Neural cell (in vitro differentiated cells): ENCODE measurements at regions not wholly inside any gene's neighbourhood (a gene's known extent, or its start where the extent isn't known, plus 50 kb on each side); places are given as distances from the start of the nearest gene placed in this dataset.

Source experiments
- H2AFZ ChIP-seq: fragments of 200-600, 300-800 bp; sonication (generic), shearing (Covaris generic); 2 replicates; pipeline ENCODE4 v1.6.0; 2014; ENCODE audit warnings: low read depth, mild to moderate bottlenecking, antibody characterized with exemption, low read length, moderate library complexity
- H3F3A ChIP-seq: fragments of 200-600 bp; shearing (Covaris generic); 2 replicates; pipeline ENCODE4 v1.6.1; 2016; ENCODE audit warnings: mild to moderate bottlenecking, moderate library complexity, mixed read lengths, antibody characterized with exemption, low read length; ENCODE audit not compliant: insufficient read depth, poor library complexity, severe bottlenecking
- H3K27ac ChIP-seq: fragments of 200-600, 300-800 bp; sonication (generic), shearing (Covaris generic); 2 replicates; pipeline ENCODE4 v1.5.1; 2014; ENCODE audit warnings: mild to moderate bottlenecking, low read length, moderate library complexity
- H3K27me3 ChIP-seq: fragments of 300-800, 200-600 bp; sonication (generic), shearing (Covaris generic); 2 replicates; pipeline ENCODE4 v1.6.0; 2014; ENCODE audit warnings: mild to moderate bottlenecking, low read depth, low read length, moderate library complexity; ENCODE audit not compliant: insufficient read depth
- H3K36me3 ChIP-seq: fragments of 300-800, 200-600 bp; sonication (generic), shearing (Covaris generic); 2 replicates; pipeline ENCODE4 v1.5.1; 2014; ENCODE audit warnings: mild to moderate bottlenecking, antibody characterized with exemption, low read length, moderate library complexity; ENCODE audit not compliant: insufficient read depth
- H3K4me2 ChIP-seq: fragments of 300-800, 200-600 bp; sonication (generic), shearing (Covaris generic); 2 replicates; pipeline ENCODE4 v1.6.0; 2014; ENCODE audit warnings: mild to moderate bottlenecking, low read length
- H3K4me3 ChIP-seq: fragments of 300-800, 200-600 bp; sonication (generic), shearing (Covaris generic); 2 replicates; pipeline ENCODE4 v1.5.1; 2014; ENCODE audit warnings: mild to moderate bottlenecking, low read length, moderate library complexity
- H3K79me2 ChIP-seq: fragments of 200-600 bp; shearing (Covaris generic); replicated peaks from 2 replicates; pipeline ENCODE4 v1.6.0; 2014; ENCODE audit warnings: mild to moderate bottlenecking, low read length, moderate library complexity; ENCODE audit not compliant: insufficient read depth
- H3K9ac ChIP-seq: fragments of 300-800, 200-600 bp; sonication (generic), shearing (Covaris generic); 2 replicates; pipeline ENCODE4 v1.6.1; 2016; ENCODE audit warnings: mild to moderate bottlenecking, low read length, mixed read lengths
- H3K9me2 ChIP-seq: fragments of 200-600 bp; shearing (Covaris generic); 2 replicates; pipeline ENCODE4 v1.6.1; 2016; ENCODE audit warnings: mild to moderate bottlenecking, low read length, mixed read lengths; ENCODE audit not compliant: insufficient read depth
- H3K9me3 ChIP-seq: fragments of 200-600, 300-800 bp; sonication (generic), shearing (Covaris generic); 2 replicates; pipeline ENCODE4 v1.6.1; 2016; ENCODE audit warnings: mild to moderate bottlenecking, mixed run types, low read length, moderate library complexity, mixed read lengths
- H4K20me1 ChIP-seq: fragments of 200-600 bp; shearing (Covaris generic); 2 replicates; pipeline ENCODE4 v1.6.1; 2016; ENCODE audit warnings: mild to moderate bottlenecking, mixed run types; ENCODE audit not compliant: insufficient read depth
- EP300 ChIP-seq: fragments of 450-650 bp; conservative IDR thresholded peaks from 2 replicates; pipeline ENCODE4 v1.6.1; 2014; ENCODE audit warnings: antibody characterized with exemption, mild to moderate bottlenecking, moderate library complexity; ENCODE audit not compliant: poor library complexity, severe bottlenecking
- EZH2 ChIP-seq: fragments of 200-600, 300-800 bp; shearing (Covaris generic), sonication (generic); IDR thresholded peaks from 2 replicates; pipeline ENCODE4 v1.6.1; 2014; ENCODE audit warnings: antibody characterized with exemption, low read length, borderline replicate concordance, mild to moderate bottlenecking; ENCODE audit not compliant: insufficient read depth, poor library complexity, severe bottlenecking
- MXI1 ChIP-seq: fragments of 450-650 bp; conservative IDR thresholded peaks from 2 replicates; pipeline ENCODE4 v1.6.1; 2014; ENCODE audit warnings: antibody characterized with exemption, mild to moderate bottlenecking; ENCODE audit not compliant: poor library complexity, severe bottlenecking
- POLR2AphosphoS5 ChIP-seq: IDR thresholded peaks from 2 replicates; pipeline ENCODE4 v1.6.1; 2012
- RAD21 ChIP-seq: fragments of 450-650 bp; conservative IDR thresholded peaks from 2 replicates; pipeline ENCODE4 v1.6.1; 2014; ENCODE audit warnings: antibody characterized with exemption, mild to moderate bottlenecking, moderate library complexity
- SMC3 ChIP-seq: fragments of 450-650 bp; conservative IDR thresholded peaks from 2 replicates; pipeline ENCODE4 v1.6.1; 2014; ENCODE audit warnings: antibody characterized with exemption, mild to moderate bottlenecking, moderate library complexity; ENCODE audit not compliant: poor library complexity
- TAF1 ChIP-seq: IDR thresholded peaks from 2 replicates; pipeline ENCODE4 v1.6.1; 2012; ENCODE audit warnings: low read depth
- TF ChIP-seq, protein P1 (sequence below): IDR thresholded peaks from 2 replicates; pipeline ENCODE4 v1.6.1; 2012; ENCODE audit warnings: borderline replicate concordance
- TF ChIP-seq, protein P2 (sequence below): fragments of 450-650 bp; IDR thresholded peaks from 2 replicates; pipeline ENCODE4 v1.5.1; 2014; ENCODE audit warnings: antibody characterized with exemption, mild to moderate bottlenecking, moderate library complexity; ENCODE audit not compliant: poor library complexity, severe bottlenecking

DNA sequence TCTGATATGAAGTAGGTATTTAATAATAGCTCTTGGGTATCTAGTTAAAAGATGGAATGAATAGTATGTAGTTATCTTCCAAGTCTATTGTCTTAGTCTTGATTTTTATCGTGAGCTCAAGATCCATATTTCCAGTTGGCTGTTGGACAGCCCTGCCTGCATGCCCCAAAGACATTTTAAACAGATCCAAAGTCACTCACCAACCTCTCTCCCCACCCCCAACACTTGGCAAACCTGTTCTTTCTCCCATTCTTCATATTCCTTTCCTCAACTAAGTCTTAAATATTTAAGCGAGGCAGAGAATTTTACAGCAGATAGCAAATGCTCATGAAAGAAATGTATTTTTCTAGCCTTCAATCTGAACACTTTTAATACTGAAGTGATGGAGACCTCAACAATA, 80.7 kb upstream of the PALS2 start:
- H3K36me3 ChIP-seq = no peaks in the 10 kb centered on the region
- H3K9me2 ChIP-seq = no peaks in the 10 kb centered on the region
- no peak overlapping the region for H3K27ac ChIP-seq
- no peaks in the 10 kb centered on the region for H3K79me2 ChIP-seq
- H3K4me3 ChIP-seq = no peak overlapping the region
- TF ChIP-seq RAD21 = no peak
- TF ChIP-seq EP300 = no peak
- TF ChIP-seq, protein P1, sequence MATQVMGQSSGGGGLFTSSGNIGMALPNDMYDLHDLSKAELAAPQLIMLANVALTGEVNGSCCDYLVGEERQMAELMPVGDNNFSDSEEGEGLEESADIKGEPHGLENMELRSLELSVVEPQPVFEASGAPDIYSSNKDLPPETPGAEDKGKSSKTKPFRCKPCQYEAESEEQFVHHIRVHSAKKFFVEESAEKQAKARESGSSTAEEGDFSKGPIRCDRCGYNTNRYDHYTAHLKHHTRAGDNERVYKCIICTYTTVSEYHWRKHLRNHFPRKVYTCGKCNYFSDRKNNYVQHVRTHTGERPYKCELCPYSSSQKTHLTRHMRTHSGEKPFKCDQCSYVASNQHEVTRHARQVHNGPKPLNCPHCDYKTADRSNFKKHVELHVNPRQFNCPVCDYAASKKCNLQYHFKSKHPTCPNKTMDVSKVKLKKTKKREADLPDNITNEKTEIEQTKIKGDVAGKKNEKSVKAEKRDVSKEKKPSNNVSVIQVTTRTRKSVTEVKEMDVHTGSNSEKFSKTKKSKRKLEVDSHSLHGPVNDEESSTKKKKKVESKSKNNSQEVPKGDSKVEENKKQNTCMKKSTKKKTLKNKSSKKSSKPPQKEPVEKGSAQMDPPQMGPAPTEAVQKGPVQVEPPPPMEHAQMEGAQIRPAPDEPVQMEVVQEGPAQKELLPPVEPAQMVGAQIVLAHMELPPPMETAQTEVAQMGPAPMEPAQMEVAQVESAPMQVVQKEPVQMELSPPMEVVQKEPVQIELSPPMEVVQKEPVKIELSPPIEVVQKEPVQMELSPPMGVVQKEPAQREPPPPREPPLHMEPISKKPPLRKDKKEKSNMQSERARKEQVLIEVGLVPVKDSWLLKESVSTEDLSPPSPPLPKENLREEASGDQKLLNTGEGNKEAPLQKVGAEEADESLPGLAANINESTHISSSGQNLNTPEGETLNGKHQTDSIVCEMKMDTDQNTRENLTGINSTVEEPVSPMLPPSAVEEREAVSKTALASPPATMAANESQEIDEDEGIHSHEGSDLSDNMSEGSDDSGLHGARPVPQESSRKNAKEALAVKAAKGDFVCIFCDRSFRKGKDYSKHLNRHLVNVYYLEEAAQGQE = no peak
- TF ChIP-seq TAF1 = no peak
- TF ChIP-seq SMC3 = no peak
- no peak for TF ChIP-seq EZH2
- no peak for TF ChIP-seq POLR2AphosphoS5
- TF ChIP-seq, protein P2, sequence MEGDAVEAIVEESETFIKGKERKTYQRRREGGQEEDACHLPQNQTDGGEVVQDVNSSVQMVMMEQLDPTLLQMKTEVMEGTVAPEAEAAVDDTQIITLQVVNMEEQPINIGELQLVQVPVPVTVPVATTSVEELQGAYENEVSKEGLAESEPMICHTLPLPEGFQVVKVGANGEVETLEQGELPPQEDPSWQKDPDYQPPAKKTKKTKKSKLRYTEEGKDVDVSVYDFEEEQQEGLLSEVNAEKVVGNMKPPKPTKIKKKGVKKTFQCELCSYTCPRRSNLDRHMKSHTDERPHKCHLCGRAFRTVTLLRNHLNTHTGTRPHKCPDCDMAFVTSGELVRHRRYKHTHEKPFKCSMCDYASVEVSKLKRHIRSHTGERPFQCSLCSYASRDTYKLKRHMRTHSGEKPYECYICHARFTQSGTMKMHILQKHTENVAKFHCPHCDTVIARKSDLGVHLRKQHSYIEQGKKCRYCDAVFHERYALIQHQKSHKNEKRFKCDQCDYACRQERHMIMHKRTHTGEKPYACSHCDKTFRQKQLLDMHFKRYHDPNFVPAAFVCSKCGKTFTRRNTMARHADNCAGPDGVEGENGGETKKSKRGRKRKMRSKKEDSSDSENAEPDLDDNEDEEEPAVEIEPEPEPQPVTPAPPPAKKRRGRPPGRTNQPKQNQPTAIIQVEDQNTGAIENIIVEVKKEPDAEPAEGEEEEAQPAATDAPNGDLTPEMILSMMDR = no peak
- TF ChIP-seq MXI1 = no peak
- no peaks in the 10 kb centered on the region for H3K9me3 ChIP-seq
- no peak overlapping the region for H3K4me2 ChIP-seq
- no peak overlapping the region for H2AFZ ChIP-seq
- no peak overlapping the region for H3K9ac ChIP-seq
- no peaks in the 10 kb centered on the region for H4K20me1 ChIP-seq
- no peaks in the 10 kb centered on the region for H3K27me3 ChIP-seq
- H3F3A ChIP-seq = no peaks in the 10 kb centered on the region

DNA sequence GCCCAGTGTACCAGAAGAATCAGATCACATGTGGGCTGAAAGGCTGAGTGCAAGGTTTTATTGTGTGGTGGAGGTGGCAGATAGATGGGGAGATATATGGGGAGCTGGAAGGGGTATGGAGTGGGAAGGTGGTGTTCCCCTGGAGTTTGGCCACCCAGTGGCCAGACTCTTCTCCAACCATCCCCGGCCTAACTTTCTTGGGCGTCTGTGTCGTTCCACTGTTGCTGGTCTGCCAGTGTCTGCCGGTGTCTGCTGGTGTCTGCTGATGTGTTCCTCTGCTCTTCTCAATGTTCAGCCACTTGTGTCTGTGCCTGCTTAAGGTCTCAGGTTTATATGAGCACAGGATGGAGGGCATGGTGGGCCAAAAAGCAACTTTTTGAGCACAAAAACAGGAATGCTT, 78.4 kb upstream of the PALS2 start:
- H4K20me1 ChIP-seq = no peaks in the 10 kb centered on the region
- H3K4me2 ChIP-seq = no peak overlapping the region
- no peak for TF ChIP-seq EZH2
- no peak for TF ChIP-seq EP300
- TF ChIP-seq, protein P1 = no peak
- TF ChIP-seq RAD21 = no peak
- TF ChIP-seq, protein P2 = no peak
- H3K27me3 ChIP-seq = no peaks in the 10 kb centered on the region
- H3F3A ChIP-seq = no peaks in the 10 kb centered on the region
- no peaks in the 10 kb centered on the region for H3K79me2 ChIP-seq
- no peaks in the 10 kb centered on the region for H3K36me3 ChIP-seq
- no peak overlapping the region for H3K9ac ChIP-seq
- no peaks in the 10 kb centered on the region for H3K9me3 ChIP-seq
- no peak overlapping the region for H2AFZ ChIP-seq
- H3K4me3 ChIP-seq = no peak overlapping the region
- H3K9me2 ChIP-seq = no peaks in the 10 kb centered on the region
- no peak overlapping the region for H3K27ac ChIP-seq
